ENCODE measurements at regions not wholly inside any gene's neighbourhood (a gene's known extent, or its start where the extent isn't known, plus 50 kb on each side); places are given as distances from the start of the nearest gene placed in this dataset.

DNA sequence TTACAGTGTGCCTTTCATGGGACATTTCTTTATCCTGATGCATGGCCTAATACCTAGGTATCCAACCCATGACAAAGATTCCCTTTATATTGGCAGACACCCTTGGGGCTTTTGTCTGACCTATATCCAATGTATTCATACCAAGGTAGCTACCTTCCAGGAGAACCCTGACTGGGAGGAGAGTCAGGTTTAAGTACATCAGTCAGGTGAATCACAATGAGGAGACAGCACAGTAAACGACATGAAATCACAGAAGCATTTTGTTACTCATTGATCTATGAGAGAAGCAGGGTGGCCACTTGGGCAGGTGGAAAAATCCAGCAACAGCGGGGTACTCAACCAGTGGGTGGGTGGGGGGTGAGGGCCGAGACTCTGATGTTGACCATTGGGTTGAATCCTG, 527.4 kb upstream of the ATXN8OS start:
- TF ChIP-seq, protein P1, sequence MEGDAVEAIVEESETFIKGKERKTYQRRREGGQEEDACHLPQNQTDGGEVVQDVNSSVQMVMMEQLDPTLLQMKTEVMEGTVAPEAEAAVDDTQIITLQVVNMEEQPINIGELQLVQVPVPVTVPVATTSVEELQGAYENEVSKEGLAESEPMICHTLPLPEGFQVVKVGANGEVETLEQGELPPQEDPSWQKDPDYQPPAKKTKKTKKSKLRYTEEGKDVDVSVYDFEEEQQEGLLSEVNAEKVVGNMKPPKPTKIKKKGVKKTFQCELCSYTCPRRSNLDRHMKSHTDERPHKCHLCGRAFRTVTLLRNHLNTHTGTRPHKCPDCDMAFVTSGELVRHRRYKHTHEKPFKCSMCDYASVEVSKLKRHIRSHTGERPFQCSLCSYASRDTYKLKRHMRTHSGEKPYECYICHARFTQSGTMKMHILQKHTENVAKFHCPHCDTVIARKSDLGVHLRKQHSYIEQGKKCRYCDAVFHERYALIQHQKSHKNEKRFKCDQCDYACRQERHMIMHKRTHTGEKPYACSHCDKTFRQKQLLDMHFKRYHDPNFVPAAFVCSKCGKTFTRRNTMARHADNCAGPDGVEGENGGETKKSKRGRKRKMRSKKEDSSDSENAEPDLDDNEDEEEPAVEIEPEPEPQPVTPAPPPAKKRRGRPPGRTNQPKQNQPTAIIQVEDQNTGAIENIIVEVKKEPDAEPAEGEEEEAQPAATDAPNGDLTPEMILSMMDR (IDR thresholded peaks at IDR 0.05) = no peak
- TF ChIP-seq POLR2A (IDR thresholded peaks at IDR 0.05) = no peak
